Non-pigmented ciliary epithelial cell (primary cell): ENCODE measurements at regions not wholly inside any gene's neighbourhood (a gene's known extent, or its start where the extent isn't known, plus 50 kb on each side); places are given as distances from the start of the nearest gene placed in this dataset.

ENCODE experiments used
- DNase-seq: peaks from one replicate; pipeline ENCODE4 v3.0.0-alpha.2; 2010; ENCODE audit warnings: low read depth

- no peak for DNase-seq
These were observed 118.5 kb upstream of the ERCC6L2 start for GRCh38 chr9:95756986-95757385.

DNA sequence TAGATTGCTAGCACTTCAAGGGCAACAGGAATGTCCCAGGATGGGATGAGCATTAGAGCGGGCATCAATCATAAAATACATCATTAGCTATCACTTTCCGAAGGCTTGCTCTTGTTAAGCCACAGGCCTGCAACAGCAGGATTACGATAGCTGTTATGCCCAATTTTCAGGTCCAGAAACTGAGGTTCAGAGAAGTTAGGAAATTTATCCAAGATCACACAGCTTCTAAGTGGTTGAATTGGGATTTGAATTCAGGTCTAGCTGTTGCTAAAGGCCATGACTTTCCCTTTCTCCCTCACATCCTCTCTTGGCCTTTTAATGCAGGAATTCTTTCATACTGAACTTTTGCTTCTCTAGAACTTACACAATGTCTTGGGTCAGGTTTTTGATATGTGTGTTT, 119.4 kb upstream of the ERCC6L2 start:
- no peak for DNase-seq

DNA sequence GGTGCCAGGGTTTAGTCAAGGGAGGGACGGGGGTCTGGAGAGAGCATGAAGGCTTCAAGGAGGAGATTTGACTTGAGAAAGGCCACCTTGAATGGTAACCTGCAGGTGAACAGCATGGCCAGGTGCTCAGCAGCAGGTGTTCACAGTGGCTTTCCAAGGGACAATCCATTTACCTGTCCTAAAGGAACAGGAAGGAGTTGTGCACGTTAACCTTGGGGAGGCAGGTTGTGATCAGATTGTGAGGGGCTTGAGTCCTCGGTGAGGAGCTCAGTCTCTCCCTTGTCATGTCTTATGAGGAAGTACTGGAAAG, 120.1 kb upstream of the ERCC6L2 start:
- DNase-seq = no peak

- DNase-seq = no peak
These were observed 120.7 kb upstream of the ERCC6L2 start for GRCh38 chr9:95754533-95755420.

DNA sequence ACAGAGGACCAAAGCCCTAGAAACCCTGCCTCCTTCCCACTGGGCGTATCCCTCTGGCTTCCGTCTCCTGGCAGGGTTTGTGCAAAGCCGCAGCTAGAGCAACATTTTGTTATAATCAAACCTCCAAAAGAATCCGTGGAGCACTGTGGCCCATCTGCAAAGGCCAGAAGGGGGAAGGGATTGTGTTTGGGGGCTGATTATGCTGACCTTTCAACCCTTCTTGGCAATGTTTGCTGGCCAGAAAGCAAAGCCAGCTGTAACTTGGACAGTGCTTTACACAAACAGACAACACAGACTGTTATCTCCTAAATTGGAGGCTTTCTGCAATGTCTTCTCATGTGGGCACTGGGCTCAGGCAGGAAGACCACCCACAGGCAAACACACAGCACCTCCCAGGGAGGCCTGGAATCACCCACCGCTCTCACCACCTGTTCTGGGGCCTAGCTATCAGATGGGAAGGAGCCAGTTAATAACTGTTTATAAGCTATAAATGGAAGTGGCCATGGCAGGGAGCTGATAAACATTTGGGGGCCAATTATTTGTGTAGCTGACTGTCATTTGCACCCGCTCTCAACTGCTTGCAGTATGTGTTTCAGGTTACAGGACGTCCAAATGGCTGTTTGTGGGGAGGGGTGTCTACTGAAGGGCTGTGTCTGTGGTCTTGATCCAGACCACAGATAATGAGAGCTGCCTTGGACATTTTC, 121.6 kb upstream of the ERCC6L2 start:
- DNase-seq = no peak

- DNase-seq = no peak
These were observed 123.3 kb upstream of the ERCC6L2 start for GRCh38 chr9:95752129-95752731.

DNA sequence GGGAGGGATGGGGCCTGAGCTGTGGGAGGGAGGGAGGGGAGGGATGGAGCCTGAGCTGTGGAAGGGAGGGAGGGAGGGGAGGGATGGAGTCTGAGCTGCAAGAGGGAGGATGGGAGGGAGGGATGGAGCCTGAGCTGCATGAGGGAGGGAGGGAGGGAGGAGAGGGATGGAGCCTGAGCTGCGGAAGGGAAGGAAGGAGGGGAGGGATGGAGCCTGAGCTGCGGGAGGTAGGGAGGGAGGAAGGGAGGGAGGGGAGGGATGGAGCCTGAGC, 124.0 kb upstream of the ERCC6L2 start:
- DNase-seq = no peak

DNA sequence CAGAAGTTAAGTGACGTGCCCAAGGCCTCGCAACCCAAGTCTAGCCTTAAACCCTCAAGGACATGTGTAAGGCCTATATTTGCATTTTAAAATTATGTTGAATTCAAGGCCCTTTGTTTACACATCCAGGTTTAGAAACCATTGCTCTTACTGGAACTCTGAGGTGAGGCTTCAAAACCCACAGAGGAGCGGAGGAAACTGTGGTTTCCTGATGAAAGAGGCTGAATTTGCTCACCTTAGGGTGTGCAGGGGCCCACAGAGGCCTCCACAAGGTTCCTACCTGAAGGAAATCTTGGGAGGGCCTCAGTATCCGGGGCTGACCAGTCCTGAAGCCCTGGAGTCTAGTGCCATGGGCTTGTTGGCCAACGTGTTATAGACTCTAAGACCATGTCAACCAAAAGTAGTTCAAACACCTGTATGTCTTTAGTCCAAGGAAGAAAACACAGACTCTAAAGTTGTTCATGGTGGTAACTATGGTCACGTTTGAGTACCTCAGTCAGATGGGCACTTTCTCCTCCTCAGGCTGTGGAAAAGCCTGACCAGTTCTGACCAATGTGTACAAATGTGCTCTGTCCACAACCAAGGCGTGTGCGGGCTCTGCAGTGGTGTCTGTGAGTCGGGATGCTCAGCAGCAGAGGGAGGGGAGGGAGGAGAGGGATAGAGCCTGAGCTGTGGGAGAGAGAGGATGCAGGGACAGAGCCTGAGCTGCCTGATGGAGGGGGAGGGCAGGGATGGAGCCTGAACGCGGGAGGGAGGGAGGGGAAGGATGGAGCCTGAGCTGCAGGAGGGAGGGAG, 124.6 kb upstream of the ERCC6L2 start:
- no peak for DNase-seq

DNA sequence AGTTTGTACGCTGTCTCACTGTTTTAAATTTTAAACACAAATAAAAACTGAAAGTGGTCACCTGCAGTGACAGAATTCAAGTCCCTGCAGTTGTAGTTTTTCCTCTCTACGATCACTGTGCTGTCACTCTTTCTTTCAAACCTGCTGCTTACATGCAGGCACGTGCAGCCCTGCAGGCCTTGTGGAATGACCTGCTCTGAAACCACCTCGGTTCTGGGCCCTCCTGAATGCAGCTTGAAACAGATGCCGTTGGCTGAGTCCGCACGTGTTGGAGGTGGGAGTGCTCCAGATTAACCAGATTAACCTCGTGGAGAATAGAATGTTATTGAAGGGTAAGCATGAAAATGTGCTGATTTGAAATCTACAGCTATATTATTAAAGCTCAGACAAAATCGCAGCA, 126.0 kb upstream of the ERCC6L2 start:
- DNase-seq = no peak

GRCh38 chr9:95746408-95747180, 128.9 kb upstream of the ERCC6L2 start:
- no peak for DNase-seq

DNA sequence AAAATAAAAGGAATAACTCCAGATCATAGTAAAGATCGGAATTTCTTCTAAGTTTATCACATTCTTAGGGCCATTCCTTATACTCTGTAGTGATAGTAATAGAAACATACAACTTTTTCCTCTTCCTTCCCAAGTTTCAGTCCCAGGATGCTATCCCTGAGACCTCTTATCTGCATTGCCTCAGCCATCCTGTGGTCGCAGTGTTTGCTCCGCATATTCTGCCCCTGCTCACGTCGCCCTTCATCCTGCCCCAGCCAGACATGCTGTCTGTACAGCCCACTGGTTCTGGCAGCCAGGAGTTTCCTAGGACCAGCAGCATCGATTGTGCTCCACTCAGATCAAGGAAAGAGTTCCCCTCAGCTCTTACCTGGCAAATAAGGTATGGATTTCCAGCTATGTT, 132.7 kb upstream of the ERCC6L2 start:
- no peak for DNase-seq

- no peak for DNase-seq
These were observed 133.9 kb upstream of the ERCC6L2 start for GRCh38 chr9:95741631-95742030.

GRCh38 chr9:95740217-95741004, 135.1 kb upstream of the ERCC6L2 start:
- DNase-seq = no peak

- no peak for DNase-seq
These were observed 137.1 kb upstream of the ERCC6L2 start for GRCh38 chr9:95738438-95738837.

GRCh38 chr9:95736891-95737522, 138.5 kb upstream of the ERCC6L2 start:
- no peak for DNase-seq

- DNase-seq = no peak
These were observed 139.1 kb upstream of the ERCC6L2 start for GRCh38 chr9:95736370-95736769.

DNA sequence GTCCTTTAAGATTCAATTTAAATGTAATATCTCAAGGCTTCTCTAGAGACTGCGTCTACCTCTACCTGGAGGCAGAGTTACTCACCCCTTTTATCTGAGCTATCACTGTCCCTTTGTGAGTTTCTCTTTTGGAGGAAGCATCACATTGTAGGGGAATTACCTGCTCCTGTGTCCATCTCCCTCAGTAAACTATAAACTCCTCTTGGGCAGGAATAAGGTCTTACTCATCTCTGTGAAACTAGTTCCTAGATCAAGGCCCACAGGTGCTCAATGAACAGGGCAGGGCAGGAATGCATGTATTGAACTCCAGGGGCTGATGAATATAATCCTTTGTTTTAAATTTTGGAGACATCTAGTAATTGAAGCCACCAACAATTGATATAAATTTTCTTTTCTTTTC, 139.8 kb upstream of the ERCC6L2 start:
- DNase-seq = no peak

DNA sequence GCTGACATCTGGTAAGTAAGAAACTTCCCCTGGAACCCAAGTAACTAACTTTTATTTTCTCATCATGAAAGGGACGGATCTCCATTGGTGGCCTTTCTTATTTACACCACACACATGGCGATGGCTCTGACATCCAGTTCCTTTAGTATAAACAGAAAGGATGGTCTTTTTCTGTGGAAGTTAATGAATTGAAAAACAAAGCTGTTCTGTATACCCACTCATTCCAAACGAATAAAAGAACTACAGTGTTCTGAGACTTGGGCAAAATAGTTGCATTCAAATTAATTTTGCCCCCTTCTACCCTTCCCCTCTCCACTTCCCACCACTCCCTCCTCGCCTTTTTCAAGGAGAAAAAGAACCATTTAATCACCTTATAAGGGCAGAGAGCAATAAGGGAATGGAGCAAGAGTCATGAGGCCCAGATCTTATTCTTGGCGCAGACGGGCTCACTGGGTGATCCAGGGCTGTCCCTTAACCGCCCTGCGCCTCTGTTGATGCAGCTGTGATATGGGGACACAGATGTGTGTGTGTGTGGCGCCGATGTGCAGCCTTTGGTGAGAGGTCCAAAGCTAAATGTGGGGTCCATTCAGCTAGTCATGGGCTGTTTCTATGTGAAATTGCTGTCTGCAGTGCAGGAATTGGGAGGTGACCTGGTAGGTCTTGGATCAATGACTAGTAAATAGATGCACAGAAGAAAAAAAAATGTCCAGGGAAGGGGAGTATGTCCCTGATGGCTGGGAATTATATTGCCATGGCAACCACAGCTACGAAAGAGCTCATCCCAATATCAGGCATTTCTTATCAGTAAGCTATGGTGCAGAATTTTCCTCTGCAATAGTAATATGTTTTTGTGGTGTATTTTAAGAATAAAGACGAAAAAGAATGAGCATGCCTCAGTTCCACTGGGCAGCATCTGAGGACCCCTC, 141.5 kb upstream of the ERCC6L2 start:
- DNase-seq = no peak
